Ascending aorta (tissue), 2 donors: ENCODE measurements at regions not wholly inside any gene's neighbourhood (a gene's known extent, or its start where the extent isn't known, plus 50 kb on each side); places are given as distances from the start of the nearest gene placed in this dataset.

Experiments
- DNase-seq, 2 donors: peaks; one replicate each; pipeline ENCODE4 v3.0.0-alpha.2; 2019; ENCODE audit warnings: low spot score in 2 of 2
- H3K27ac ChIP-seq, 2 donors: fragments of 200-600 bp; sonication (generic); one replicate each; pipeline ENCODE4 v1.5.1; 2016 to 2017; ENCODE audit warnings: mild to moderate bottlenecking in 1 of 2
- H3K27me3 ChIP-seq: fragments of 200-600 bp; sonication (generic); one replicate; pipeline ENCODE4 v1.5.1; 2017
- H3K36me3 ChIP-seq, 2 donors: fragments of 200-600 bp; sonication (generic); one replicate each; pipeline ENCODE4 v1.5.1; 2016
- H3K4me1 ChIP-seq, 2 donors: fragments of 200-600 bp; sonication (generic); one replicate each; pipeline ENCODE4 v1.5.1; 2016 to 2017; ENCODE audit warnings: mild to moderate bottlenecking in 1 of 2
- H3K4me3 ChIP-seq, 2 donors: fragments of 200-600 bp; sonication (generic); one replicate each; pipeline ENCODE4 v1.5.1; 2016 to 2017; ENCODE audit warnings: mild to moderate bottlenecking in 1 of 2
- H3K9me3 ChIP-seq, 2 donors: fragments of 200-600 bp; sonication (generic); one replicate each; pipeline ENCODE4 v1.5.1; 2016
- CTCF ChIP-seq, 3 experiments: fragments of 200-600 bp in 2 of 3; fragments of 450-650 bp in 1 of 3; sonication (generic) in 2 of 3; IDR thresholded peaks; one replicate each; pipeline ENCODE4 v1.5.1; 2016 to 2019; ENCODE audit warnings: antibody characterized with exemption in 3 of 3, mild to moderate bottlenecking in 1 of 3, moderate library complexity in 1 of 3
- intact Hi-C: fragments of 100-400 bp; cut with DNase I; formaldehyde crosslinking; loops from one replicate; pipeline ENCODE4 v1.15.1; 2023

GRCh38 chr13:84774111-84774510 lies 891.8 kb upstream of the SLITRK1 start:
- TF ChIP-seq CTCF (IDR thresholded peaks at IDR 0.05): no peak
- no peaks in the 10 kb centered on the region for H3K4me1 ChIP-seq
- intact Hi-C loops: no loop called here
- no peaks in the 10 kb centered on the region for H3K36me3 ChIP-seq
- no peak for DNase-seq
- H3K27ac ChIP-seq: no peak overlapping the region
- H3K27me3 ChIP-seq: no peaks in the 10 kb centered on the region
- H3K9me3 ChIP-seq: no peaks in the 10 kb centered on the region
- no peak overlapping the region for H3K4me3 ChIP-seq

GRCh38 chr13:84760956-84761355 lies 878.7 kb upstream of the SLITRK1 start:
- Histone ChIP-seq H3K4me1 (no peaks in the 10 kb centered on the region), H3K9me3 (no peaks in the 10 kb centered on the region), H3K36me3 (no peaks in the 10 kb centered on the region), H3K27ac (no peak overlapping the region), H3K27me3 (no peaks in the 10 kb centered on the region), H3K4me3 (no peak overlapping the region)
- intact Hi-C loops: no loop called here
- TF ChIP-seq CTCF (IDR thresholded peaks at IDR 0.05): no peak
- DNase-seq: no peak

- intact Hi-C loops: no loop called here
These were observed 866.9 kb upstream of the SLITRK1 start for GRCh38 chr13:84749126-84749525.

GRCh38 chr13:84745051-84745551 lies 862.8 kb upstream of the SLITRK1 start:
- no peaks in the 10 kb centered on the region for H3K27me3 ChIP-seq
- DNase-seq: no peak
- H3K9me3 ChIP-seq: no peaks in the 10 kb centered on the region
- H3K36me3 ChIP-seq: no peaks in the 10 kb centered on the region
- no peak overlapping the region for H3K27ac ChIP-seq
- no peak overlapping the region for H3K4me3 ChIP-seq
- no peaks in the 10 kb centered on the region for H3K4me1 ChIP-seq
- no peak for TF ChIP-seq CTCF (IDR thresholded peaks at IDR 0.05)
- intact Hi-C loops: no loop called here

More at GRCh38 chr13:84749126-84749525, 866.9 kb upstream of the SLITRK1 start:
- H3K4me3 ChIP-seq: no peak overlapping the region
- no peaks in the 10 kb centered on the region for H3K36me3 ChIP-seq
- no peak for DNase-seq
- no peaks in the 10 kb centered on the region for H3K27me3 ChIP-seq
- no peak for TF ChIP-seq CTCF (IDR thresholded peaks at IDR 0.05)
- no peak overlapping the region for H3K27ac ChIP-seq
- H3K4me1 ChIP-seq: no peaks in the 10 kb centered on the region
- H3K9me3 ChIP-seq: no peaks in the 10 kb centered on the region

GRCh38 chr13:84744203-84744602 lies 861.9 kb upstream of the SLITRK1 start:
- Histone ChIP-seq H3K27me3 (no peaks in the 10 kb centered on the region), H3K9me3 (no peaks in the 10 kb centered on the region), H3K4me3 (no peak overlapping the region), H3K4me1 (no peaks in the 10 kb centered on the region), H3K36me3 (no peaks in the 10 kb centered on the region), H3K27ac (no peak overlapping the region)
- intact Hi-C loops: no loop called here
- no peak for DNase-seq
- no peak for TF ChIP-seq CTCF (IDR thresholded peaks at IDR 0.05)

- TF ChIP-seq CTCF (IDR thresholded peaks at IDR 0.05): no peak
- H3K4me3 ChIP-seq: no peak overlapping the region
- DNase-seq: no peak
- H3K36me3 ChIP-seq: no peaks in the 10 kb centered on the region
- H3K4me1 ChIP-seq: no peaks in the 10 kb centered on the region
- no peaks in the 10 kb centered on the region for H3K9me3 ChIP-seq
- intact Hi-C loops: no loop called here
- no peak overlapping the region for H3K27ac ChIP-seq
- no peaks in the 10 kb centered on the region for H3K27me3 ChIP-seq
These were observed 859.0 kb upstream of the SLITRK1 start for GRCh38 chr13:84741253-84741652.
